HEK293 (cell line): ENCODE measurements at regions not wholly inside any gene's neighbourhood (a gene's known extent, or its start where the extent isn't known, plus 50 kb on each side); places are given as distances from the start of the nearest gene placed in this dataset.

Experiments
- CTCF ChIA-PET: fragments of 350-600 bp; formaldehyde crosslinking; extraction: SDS; loops from one replicate; lab custom pipeline; 2021; ENCODE audit warnings: antibody characterized with exemption; lab: Yijun Ruan, JAX
- POLR2A ChIA-PET: fragments of 300-600 bp; formaldehyde crosslinking; extraction: SDS; loops from one replicate; lab custom pipeline; 2020; ENCODE audit warnings: antibody characterized with exemption, inconsistent platforms; lab: Yijun Ruan, JAX
- H3K27ac ChIP-seq: fragments of 200-500 bp; sonication (Bioruptor generic); 2 replicates; pipeline ENCODE4 v1.5.1; 2014; ENCODE audit warnings: low read depth, low read length, control low read depth, inconsistent platforms; ENCODE audit errors: extremely low read depth
- H3K36me3 ChIP-seq, 2 experiments: fragments of 200-500 bp in 1 of 2; sonication (Bioruptor generic) in 1 of 2; 1 replicate in 1 of 2; 2 replicates in 1 of 2; pipeline ENCODE4 v1.5.1; 2014 to 2017; ENCODE audit warnings: inconsistent platforms in 2 of 2, low read length in 2 of 2; ENCODE audit not compliant: control insufficient read depth in 2 of 2, insufficient read depth in 1 of 2
- H3K4me1 ChIP-seq: fragments of 200-500 bp; sonication (Bioruptor generic); 2 replicates; pipeline ENCODE4 v1.5.1; 2014; ENCODE audit warnings: mild to moderate bottlenecking, low read length, inconsistent platforms; ENCODE audit not compliant: control insufficient read depth, insufficient read depth
- H3K4me3 ChIP-seq: 2 replicates; pipeline ENCODE4 v1.5.1; 2011; ENCODE audit warnings: low read depth, mild to moderate bottlenecking, control low read depth, low read length, moderate library complexity
- H3K9me3 ChIP-seq: fragments of 200-500 bp; sonication (Bioruptor generic); 2 replicates; pipeline ENCODE4 v1.5.1; 2014; ENCODE audit warnings: low read depth, low read length, inconsistent platforms; ENCODE audit not compliant: control insufficient read depth, insufficient read depth
- FEZF1 ChIP-seq: fragments of 450-650 bp; formaldehyde crosslinking; IDR thresholded peaks from 2 replicates; pipeline ENCODE4 v1.5.1; 2016; ENCODE audit warnings: missing biosample characterization, missing genetic modification characterization
- HOXD13 ChIP-seq: sonication (generic); formaldehyde crosslinking; IDR thresholded peaks from 2 replicates; pipeline ENCODE4 v1.8.0; 2022; ENCODE audit warnings: missing genetic modification reagents, borderline replicate concordance
- KLF10 ChIP-seq: fragments of 450-650 bp; IDR thresholded peaks from 2 replicates; pipeline ENCODE4 v1.5.1; 2018; ENCODE audit warnings: missing biosample characterization, mild to moderate bottlenecking, missing genetic modification characterization
- KLF16 ChIP-seq: fragments of 450-650 bp; formaldehyde crosslinking; IDR thresholded peaks from 2 replicates; pipeline ENCODE4 v1.5.1; 2017; ENCODE audit warnings: missing biosample characterization, missing genetic modification characterization
- KLF9 ChIP-seq: fragments of 450-650 bp; formaldehyde crosslinking; IDR thresholded peaks from 2 replicates; pipeline ENCODE4 v1.5.1; 2016; ENCODE audit warnings: missing biosample characterization, missing genetic modification characterization, low read depth
- SP3 ChIP-seq: fragments of 450-650 bp; formaldehyde crosslinking; IDR thresholded peaks from 2 replicates; pipeline ENCODE4 v1.5.1; 2016; ENCODE audit warnings: missing biosample characterization, missing genetic modification characterization
- YY1 ChIP-seq: fragments of 450-650 bp; formaldehyde crosslinking; IDR thresholded peaks from 2 replicates; pipeline ENCODE4 v1.5.1; 2018; ENCODE audit warnings: missing biosample characterization, missing genetic modification characterization
- ZBTB20 ChIP-seq: fragments of 450-650 bp; formaldehyde crosslinking; IDR thresholded peaks from 2 replicates; pipeline ENCODE4 v1.5.1; 2016; ENCODE audit warnings: missing biosample characterization, missing genetic modification characterization
- ZIC2 ChIP-seq: fragments of 450-650 bp; formaldehyde crosslinking; IDR thresholded peaks from 2 replicates; pipeline ENCODE4 v1.5.1; 2016; ENCODE audit warnings: missing biosample characterization, missing genetic modification characterization
- ZNF146 ChIP-seq: fragments of 450-650 bp; formaldehyde crosslinking; IDR thresholded peaks from 2 replicates; pipeline ENCODE4 v1.5.1; 2016; ENCODE audit warnings: missing biosample characterization, missing genetic modification characterization
- ZNF19 ChIP-seq: fragments of 450-650 bp; formaldehyde crosslinking; IDR thresholded peaks from 2 replicates; pipeline ENCODE4; 2016; ENCODE audit warnings: missing biosample characterization, missing genetic modification characterization, low read depth
- ZNF202 ChIP-seq: fragments of 450-650 bp; formaldehyde crosslinking; IDR thresholded peaks from 2 replicates; pipeline ENCODE4 v1.5.1; 2016; ENCODE audit warnings: missing biosample characterization, missing genetic modification characterization, borderline replicate concordance
- ZNF23 ChIP-seq: fragments of 450-650 bp; formaldehyde crosslinking; IDR thresholded peaks from 2 replicates; pipeline ENCODE4 v1.5.1; 2016; ENCODE audit warnings: missing biosample characterization, missing genetic modification characterization, borderline replicate concordance
- ZNF24 ChIP-seq: fragments of 450-650 bp; formaldehyde crosslinking; IDR thresholded peaks from 2 replicates; pipeline ENCODE4 v1.5.1; 2016; ENCODE audit warnings: missing biosample characterization, missing genetic modification characterization
- ZNF529 ChIP-seq: fragments of 450-650 bp; formaldehyde crosslinking; IDR thresholded peaks from 2 replicates; pipeline ENCODE4 v1.5.1; 2017; ENCODE audit warnings: missing genetic modification characterization, missing biosample characterization; ENCODE audit not compliant: insufficient replicate concordance
- ZNF530 ChIP-seq: fragments of 450-650 bp; formaldehyde crosslinking; IDR thresholded peaks from 2 replicates; pipeline ENCODE4 v1.5.1; 2016; ENCODE audit warnings: low read depth, missing biosample characterization, missing genetic modification characterization
- ZNF548 ChIP-seq: fragments of 450-650 bp; formaldehyde crosslinking; IDR thresholded peaks from 2 replicates; pipeline ENCODE4 v1.5.1; 2016; ENCODE audit warnings: missing biosample characterization, missing genetic modification characterization
- ZNF549 ChIP-seq: fragments of 450-650 bp; IDR thresholded peaks from 2 replicates; pipeline ENCODE4 v1.5.1; 2018; ENCODE audit warnings: missing biosample characterization, missing genetic modification characterization, mild to moderate bottlenecking, inconsistent platforms, moderate library complexity
- ZNF561 ChIP-seq: fragments of 450-650 bp; IDR thresholded peaks from 2 replicates; pipeline ENCODE4 v1.5.1; 2018; ENCODE audit warnings: missing biosample characterization, missing genetic modification characterization, borderline replicate concordance
- ZNF658 ChIP-seq: fragments of 450-650 bp; formaldehyde crosslinking; IDR thresholded peaks from 2 replicates; pipeline ENCODE4; 2016; ENCODE audit warnings: missing biosample characterization, missing genetic modification characterization
- TF ChIP-seq, protein P1 (sequence below): fragments of 450-650 bp; formaldehyde crosslinking; IDR thresholded peaks from 2 replicates; pipeline ENCODE4 v1.5.1; 2016; ENCODE audit warnings: missing biosample characterization, missing genetic modification characterization
- TF ChIP-seq, protein P2 (sequence below): fragments of 450-650 bp; formaldehyde crosslinking; IDR thresholded peaks from 2 replicates; pipeline ENCODE4 v1.5.1; 2016; ENCODE audit warnings: missing biosample characterization, missing genetic modification characterization
- TF ChIP-seq, protein P3 (sequence below): fragments of 450-650 bp; formaldehyde crosslinking; IDR thresholded peaks from 2 replicates; pipeline ENCODE4 v1.5.1; 2016; ENCODE audit warnings: missing biosample characterization, missing genetic modification characterization, borderline replicate concordance
- TF ChIP-seq, protein P4 (sequence below): fragments of 450-650 bp; formaldehyde crosslinking; IDR thresholded peaks from 2 replicates; pipeline ENCODE4 v1.5.1; 2016; ENCODE audit warnings: missing biosample characterization, missing genetic modification characterization
- TF ChIP-seq, protein P5 (sequence below): fragments of 450-650 bp; formaldehyde crosslinking; conservative IDR thresholded peaks from 2 replicates; pipeline ENCODE4 v1.5.1; 2016; ENCODE audit warnings: low read depth, missing biosample characterization, missing genetic modification characterization

DNA sequence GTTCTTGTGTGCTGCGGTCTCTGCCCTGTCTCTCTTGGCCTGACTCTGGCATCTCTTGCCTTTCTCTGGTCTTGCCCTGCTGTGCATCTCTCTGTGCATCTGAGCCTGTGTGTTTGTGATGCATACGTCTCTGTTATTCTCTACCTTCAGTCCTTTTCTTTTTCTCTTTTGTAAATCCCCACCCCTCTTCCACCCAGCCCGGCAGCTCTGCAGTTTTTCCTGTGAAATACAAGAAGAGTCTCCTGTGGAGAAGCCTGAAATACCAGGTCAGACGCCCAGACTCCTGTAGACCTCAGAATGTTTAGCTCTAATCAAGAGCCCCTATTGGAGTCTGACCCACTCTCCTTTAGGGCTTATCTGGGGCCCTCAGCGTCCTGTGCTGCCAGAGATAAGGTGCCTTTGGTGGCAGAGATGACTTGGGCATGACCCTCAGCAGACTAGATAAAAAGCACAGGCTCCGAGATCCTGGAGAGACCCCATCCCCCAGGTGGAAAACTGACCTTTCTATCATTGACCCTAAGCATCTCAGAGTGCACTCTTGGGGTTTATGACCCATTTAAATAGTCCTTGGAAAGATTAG, 167.5 kb upstream of the SRRM4 start:
- Histone ChIP-seq H3K4me1 (no peaks in the 10 kb centered on the region), H3K36me3 (no peaks in the 10 kb centered on the region), H3K9me3 (no peaks in the 10 kb centered on the region), H3K27ac (no peak overlapping the region), H3K4me3 (no peak overlapping the region)
- no peak for TF ChIP-seq ZNF146 (tag by site-specific recombination)
- TF ChIP-seq ZBTB20 (tag by site-specific recombination), result no peak
- TF ChIP-seq ZNF202 (tag by site-specific recombination), result no peak
- TF ChIP-seq ZNF23 (tag by site-specific recombination), result no peak
- no peak for TF ChIP-seq SP3 (tag by site-specific recombination)
- no peak for TF ChIP-seq ZIC2
- TF ChIP-seq ZNF548 (tag by site-specific recombination), result no peak
- no peak for TF ChIP-seq ZNF529
- TF ChIP-seq ZNF561 (tag by site-specific recombination), result no peak
- TF ChIP-seq HOXD13 (CRISPR knock-in tag), result no peak
- TF ChIP-seq YY1 (tag by site-specific recombination), result no peak
- TF ChIP-seq, protein P1, sequence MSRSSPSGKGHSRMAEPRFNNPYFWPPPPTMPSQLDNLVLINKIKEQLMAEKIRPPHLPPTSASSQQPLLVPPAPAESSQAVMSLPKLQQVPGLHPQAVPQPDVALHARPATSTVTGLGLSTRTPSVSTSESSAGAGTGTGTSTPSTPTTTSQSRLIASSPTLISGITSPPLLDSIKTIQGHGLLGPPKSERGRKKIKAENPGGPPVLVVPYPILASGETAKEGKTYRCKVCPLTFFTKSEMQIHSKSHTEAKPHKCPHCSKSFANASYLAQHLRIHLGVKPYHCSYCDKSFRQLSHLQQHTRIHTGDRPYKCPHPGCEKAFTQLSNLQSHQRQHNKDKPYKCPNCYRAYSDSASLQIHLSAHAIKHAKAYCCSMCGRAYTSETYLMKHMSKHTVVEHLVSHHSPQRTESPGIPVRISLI (tag by site-specific recombination), result no peak
- POLR2A ChIA-PET, result no interaction called here
- CTCF ChIA-PET, result interaction anchor here (0.6 kb wide), 1 partner anchor 436 kb away, joined by 3 read pairs; no protein-coding TSS in a partner anchor

DNA sequence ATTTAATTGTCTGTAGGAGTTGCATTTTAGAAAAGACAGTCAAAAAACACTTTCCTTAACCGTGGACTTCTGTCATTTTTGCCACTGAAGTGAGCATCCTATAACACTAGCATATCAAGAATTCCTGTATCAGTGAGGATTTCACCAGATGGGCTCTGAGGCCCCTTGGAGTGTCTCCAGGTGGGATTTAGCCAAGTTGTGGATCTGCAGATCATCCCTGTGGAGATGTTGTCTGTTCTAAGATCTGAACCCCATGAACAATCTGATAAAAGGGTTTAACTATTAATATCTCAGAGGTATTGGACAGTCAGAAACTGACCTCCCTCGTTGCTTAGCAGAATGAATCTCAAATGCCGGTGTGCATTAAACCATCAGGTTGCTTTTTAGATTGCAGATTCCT, 165.0 kb upstream of the SRRM4 start:
- ChIA-PET CTCF (no interaction called here), POLR2A (no interaction called here)
- Histone ChIP-seq H3K9me3 (no peaks in the 10 kb centered on the region), H3K27ac (no peak overlapping the region), H3K4me1 (no peaks in the 10 kb centered on the region), H3K4me3 (no peak overlapping the region), H3K36me3 (no peaks in the 10 kb centered on the region)
- no peak for TF ChIP-seq ZNF19 (tag by site-specific recombination)
- TF ChIP-seq, protein P2, sequence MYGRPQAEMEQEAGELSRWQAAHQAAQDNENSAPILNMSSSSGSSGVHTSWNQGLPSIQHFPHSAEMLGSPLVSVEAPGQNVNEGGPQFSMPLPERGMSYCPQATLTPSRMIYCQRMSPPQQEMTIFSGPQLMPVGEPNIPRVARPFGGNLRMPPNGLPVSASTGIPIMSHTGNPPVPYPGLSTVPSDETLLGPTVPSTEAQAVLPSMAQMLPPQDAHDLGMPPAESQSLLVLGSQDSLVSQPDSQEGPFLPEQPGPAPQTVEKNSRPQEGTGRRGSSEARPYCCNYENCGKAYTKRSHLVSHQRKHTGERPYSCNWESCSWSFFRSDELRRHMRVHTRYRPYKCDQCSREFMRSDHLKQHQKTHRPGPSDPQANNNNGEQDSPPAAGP (tag by site-specific recombination), result no peak
- TF ChIP-seq ZNF658 (tag by site-specific recombination), result no peak
- no peak for TF ChIP-seq KLF16 (tag by site-specific recombination)
- TF ChIP-seq, protein P3, sequence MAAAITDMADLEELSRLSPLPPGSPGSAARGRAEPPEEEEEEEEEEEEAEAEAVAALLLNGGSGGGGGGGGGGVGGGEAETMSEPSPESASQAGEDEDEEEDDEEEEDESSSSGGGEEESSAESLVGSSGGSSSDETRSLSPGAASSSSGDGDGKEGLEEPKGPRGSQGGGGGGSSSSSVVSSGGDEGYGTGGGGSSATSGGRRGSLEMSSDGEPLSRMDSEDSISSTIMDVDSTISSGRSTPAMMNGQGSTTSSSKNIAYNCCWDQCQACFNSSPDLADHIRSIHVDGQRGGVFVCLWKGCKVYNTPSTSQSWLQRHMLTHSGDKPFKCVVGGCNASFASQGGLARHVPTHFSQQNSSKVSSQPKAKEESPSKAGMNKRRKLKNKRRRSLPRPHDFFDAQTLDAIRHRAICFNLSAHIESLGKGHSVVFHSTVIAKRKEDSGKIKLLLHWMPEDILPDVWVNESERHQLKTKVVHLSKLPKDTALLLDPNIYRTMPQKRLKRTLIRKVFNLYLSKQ, result no peak
- no peak for TF ChIP-seq ZNF530 (tag by site-specific recombination)
- TF ChIP-seq, protein P4, sequence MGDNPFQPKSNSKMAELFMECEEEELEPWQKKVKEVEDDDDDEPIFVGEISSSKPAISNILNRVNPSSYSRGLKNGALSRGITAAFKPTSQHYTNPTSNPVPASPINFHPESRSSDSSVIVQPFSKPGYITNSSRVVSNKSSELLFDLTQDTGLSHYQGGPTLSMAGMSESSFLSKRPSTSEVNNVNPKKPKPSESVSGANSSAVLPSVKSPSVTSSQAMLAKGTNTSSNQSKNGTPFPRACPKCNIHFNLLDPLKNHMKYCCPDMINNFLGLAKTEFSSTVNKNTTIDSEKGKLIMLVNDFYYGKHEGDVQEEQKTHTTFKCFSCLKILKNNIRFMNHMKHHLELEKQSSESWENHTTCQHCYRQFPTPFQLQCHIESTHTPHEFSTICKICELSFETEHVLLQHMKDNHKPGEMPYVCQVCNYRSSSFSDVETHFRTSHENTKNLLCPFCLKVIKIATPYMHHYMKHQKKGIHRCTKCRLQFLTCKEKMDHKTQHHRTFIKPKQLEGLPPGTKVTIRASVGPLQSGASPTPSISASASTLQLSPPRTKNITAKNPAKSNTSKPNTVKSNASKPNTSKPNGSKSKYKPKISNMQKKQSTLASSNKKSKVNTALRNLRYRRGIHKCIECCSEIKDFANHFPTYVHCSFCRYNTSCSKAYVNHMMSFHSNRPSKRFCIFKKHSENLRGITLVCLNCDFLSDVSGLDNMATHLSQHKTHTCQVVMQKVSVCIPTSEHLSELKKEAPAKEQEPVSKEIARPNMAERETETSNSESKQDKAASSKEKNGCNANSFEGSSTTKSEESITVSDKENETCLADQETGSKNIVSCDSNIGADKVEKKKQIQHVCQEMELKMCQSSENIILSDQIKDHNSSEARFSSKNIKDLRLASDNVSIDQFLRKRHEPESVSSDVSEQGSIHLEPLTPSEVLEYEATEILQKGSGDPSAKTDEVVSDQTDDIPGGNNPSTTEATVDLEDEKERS (tag by site-specific recombination), result no peak
- TF ChIP-seq FEZF1 (tag by site-specific recombination), result no peak
- TF ChIP-seq, protein P5, sequence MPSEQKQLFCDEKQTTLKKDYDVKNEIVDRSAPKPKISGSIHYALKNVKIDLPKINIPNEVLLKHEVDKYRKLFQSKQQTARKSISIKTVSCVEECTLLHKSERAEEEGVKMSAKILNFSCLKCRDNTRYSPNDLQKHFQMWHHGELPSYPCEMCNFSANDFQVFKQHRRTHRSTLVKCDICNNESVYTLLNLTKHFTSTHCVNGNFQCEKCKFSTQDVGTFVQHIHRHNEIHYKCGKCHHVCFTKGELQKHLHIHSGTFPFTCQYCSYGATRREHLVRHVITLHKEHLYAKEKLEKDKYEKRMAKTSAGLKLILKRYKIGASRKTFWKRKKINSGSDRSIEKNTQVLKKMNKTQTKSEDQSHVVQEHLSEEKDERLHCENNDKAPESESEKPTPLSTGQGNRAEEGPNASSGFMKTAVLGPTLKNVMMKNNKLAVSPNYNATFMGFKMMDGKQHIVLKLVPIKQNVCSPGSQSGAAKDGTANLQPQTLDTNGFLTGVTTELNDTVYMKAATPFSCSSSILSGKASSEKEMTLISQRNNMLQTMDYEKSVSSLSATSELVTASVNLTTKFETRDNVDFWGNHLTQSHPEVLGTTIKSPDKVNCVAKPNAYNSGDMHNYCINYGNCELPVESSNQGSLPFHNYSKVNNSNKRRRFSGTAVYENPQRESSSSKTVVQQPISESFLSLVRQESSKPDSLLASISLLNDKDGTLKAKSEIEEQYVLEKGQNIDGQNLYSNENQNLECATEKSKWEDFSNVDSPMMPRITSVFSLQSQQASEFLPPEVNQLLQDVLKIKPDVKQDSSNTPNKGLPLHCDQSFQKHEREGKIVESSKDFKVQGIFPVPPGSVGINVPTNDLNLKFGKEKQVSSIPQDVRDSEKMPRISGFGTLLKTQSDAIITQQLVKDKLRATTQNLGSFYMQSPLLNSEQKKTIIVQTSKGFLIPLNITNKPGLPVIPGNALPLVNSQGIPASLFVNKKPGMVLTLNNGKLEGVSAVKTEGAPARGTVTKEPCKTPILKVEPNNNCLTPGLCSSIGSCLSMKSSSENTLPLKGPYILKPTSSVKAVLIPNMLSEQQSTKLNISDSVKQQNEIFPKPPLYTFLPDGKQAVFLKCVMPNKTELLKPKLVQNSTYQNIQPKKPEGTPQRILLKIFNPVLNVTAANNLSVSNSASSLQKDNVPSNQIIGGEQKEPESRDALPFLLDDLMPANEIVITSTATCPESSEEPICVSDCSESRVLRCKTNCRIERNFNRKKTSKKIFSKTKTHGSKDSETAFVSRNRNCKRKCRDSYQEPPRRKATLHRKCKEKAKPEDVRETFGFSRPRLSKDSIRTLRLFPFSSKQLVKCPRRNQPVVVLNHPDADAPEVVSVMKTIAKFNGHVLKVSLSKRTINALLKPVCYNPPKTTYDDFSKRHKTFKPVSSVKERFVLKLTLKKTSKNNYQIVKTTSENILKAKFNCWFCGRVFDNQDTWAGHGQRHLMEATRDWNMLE (tag by site-specific recombination), result no peak
- no peak for TF ChIP-seq ZNF24 (tag by site-specific recombination)
- no peak for TF ChIP-seq KLF10
- no peak for TF ChIP-seq ZNF549 (tag by site-specific recombination)
- TF ChIP-seq KLF9 (tag by site-specific recombination), result no peak
